GM19438 (cell line): ENCODE measurements at regions not wholly inside any gene's neighbourhood (a gene's known extent, or its start where the extent isn't known, plus 50 kb on each side); places are given as distances from the start of the nearest gene placed in this dataset.

Experiments used
- ATAC-seq: cut with Tn5 transposase; IDR thresholded peaks from one replicate; pipeline ENCODE4 v1.9.1; 2021; ENCODE audit warnings: low read depth; ENCODE audit not compliant: unreplicated experiment

- no peak for ATAC-seq
These were observed 173.5 kb upstream of the SIX2 start for GRCh38 chr2:45182667-45183295.

- no peak for ATAC-seq
These were observed 171.5 kb upstream of the SIX2 start for GRCh38 chr2:45180779-45181178.

- no peak for ATAC-seq
These were observed 170.9 kb upstream of the SIX2 start for GRCh38 chr2:45180033-45180746.

GRCh38 chr2:45178854-45179253 is 169.6 kb upstream of the SIX2 start:
- ATAC-seq, result no peak

- no peak for ATAC-seq
These were observed 169.1 kb upstream of the SIX2 start for GRCh38 chr2:45178359-45178758.

- no peak for ATAC-seq
These were observed 168.6 kb upstream of the SIX2 start for GRCh38 chr2:45177870-45178269.

- no peak for ATAC-seq
These were observed 167.1 kb upstream of the SIX2 start for GRCh38 chr2:45176390-45176789.

GRCh38 chr2:45173513-45173912 is 164.3 kb upstream of the SIX2 start:
- no peak for ATAC-seq

- no peak for ATAC-seq
These were observed 163.6 kb upstream of the SIX2 start for GRCh38 chr2:45172760-45173392.

- ATAC-seq, result no peak
These were observed 162.9 kb upstream of the SIX2 start for GRCh38 chr2:45172142-45172541.

- no peak for ATAC-seq
These were observed 161.9 kb upstream of the SIX2 start for GRCh38 chr2:45171136-45171501.

GRCh38 chr2:45170191-45171135 is 161.2 kb upstream of the SIX2 start:
- ATAC-seq, result no peak

GRCh38 chr2:45169339-45170190 is 160.3 kb upstream of the SIX2 start:
- ATAC-seq, result no peak

- ATAC-seq, result no peak
These were observed 159.6 kb upstream of the SIX2 start for GRCh38 chr2:45168711-45169338.

GRCh38 chr2:45167920-45168629 is 158.8 kb upstream of the SIX2 start:
- ATAC-seq, result no peak

- ATAC-seq, result no peak
These were observed 157.1 kb upstream of the SIX2 start for GRCh38 chr2:45166229-45166890.

- ATAC-seq, result no peak
These were observed 153.5 kb upstream of the SIX2 start for GRCh38 chr2:45162711-45163110.

- no peak for ATAC-seq
These were observed 147.4 kb upstream of the SIX2 start for GRCh38 chr2:45156605-45157004.
